Stimulated activated naive B cell treated with anti-CD40 and anti-IgM and Interleukin-4, amounts not matched to agents 10 μg/mL and 1 μg/mL and 100 μg/mL, for 72 hours (primary cell): ENCODE measurements at regions not wholly inside any gene's neighbourhood (a gene's known extent, or its start where the extent isn't known, plus 50 kb on each side); places are given as distances from the start of the nearest gene placed in this dataset.

ENCODE experiments used
- ATAC-seq, 2 donors: fragments of 150-1000 bp; cut with Tn5 transposase; replicated peaks; 2 replicates each; pipeline ENCODE4 v1.10.0; 2021; ENCODE audit warnings: moderate library complexity in 1 of 2
- DNase-seq: peaks from one replicate; pipeline ENCODE4 v3.0.0; 2021
- H3K27ac Mint-ChIP-seq: one replicate; pipeline ENCODE4 v1.8.0; 2022; ENCODE audit warnings: mild to moderate bottlenecking, mixed read lengths
- H3K27me3 Mint-ChIP-seq, 2 donors: one replicate each; pipeline ENCODE4 v1.8.0; 2022; ENCODE audit warnings: mixed read lengths in 2 of 2
- H3K36me3 Mint-ChIP-seq, 2 donors: one replicate each; pipeline ENCODE4 v1.8.0; 2022; ENCODE audit warnings: mixed read lengths in 2 of 2, mild to moderate bottlenecking in 1 of 2
- H3K4me1 Mint-ChIP-seq, 2 donors: one replicate each; pipeline ENCODE4 v1.8.0; 2022; ENCODE audit warnings: mixed read lengths in 2 of 2, mild to moderate bottlenecking in 1 of 2
- H3K4me3 Mint-ChIP-seq, 2 donors: one replicate each; pipeline ENCODE4 v1.8.0; 2022; ENCODE audit warnings: mild to moderate bottlenecking in 2 of 2, mixed read lengths in 2 of 2, moderate library complexity in 1 of 2
- H3K9me3 Mint-ChIP-seq, 2 donors: one replicate each; pipeline ENCODE4 v1.8.0; 2022; ENCODE audit warnings: mixed read lengths in 2 of 2, mild to moderate bottlenecking in 1 of 2

DNA sequence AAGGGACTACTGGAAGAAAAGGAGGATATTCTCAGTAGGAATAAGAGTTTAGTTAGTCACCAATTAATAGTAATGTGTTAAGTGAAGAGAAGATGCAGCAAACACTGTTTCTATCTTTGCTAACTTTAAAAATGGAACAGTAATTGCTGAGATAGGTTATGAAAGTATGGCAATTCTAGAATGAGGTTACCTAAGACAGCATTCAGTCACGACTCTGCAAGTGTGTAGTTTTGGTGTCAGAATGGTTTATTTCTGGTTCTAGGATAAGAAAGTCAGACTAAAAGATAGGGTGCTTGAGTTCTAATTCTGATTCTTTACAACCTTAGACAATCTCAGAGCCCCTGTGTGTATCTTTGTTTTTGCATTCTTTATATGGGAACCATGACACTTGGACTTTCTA, 138.1 kb downstream of the POU4F1 start:
- no peak for DNase-seq
- ATAC-seq: no peak
- H3K4me3 Mint-ChIP-seq: no peak overlapping the region
- peaks cover 0 to 5% of the 10 kb centered on the region in 2 donors for H3K9me3 Mint-ChIP-seq
- no peaks in the 10 kb centered on the region for H3K27me3 Mint-ChIP-seq
- H3K4me1 Mint-ChIP-seq: no peaks in the 10 kb centered on the region
- no peak overlapping the region for H3K27ac Mint-ChIP-seq
- H3K36me3 Mint-ChIP-seq: no peaks in the 10 kb centered on the region

- DNase-seq: no peak
- H3K27ac Mint-ChIP-seq: no peak overlapping the region
These were observed 143.2 kb downstream of the POU4F1 start for GRCh38 chr13:78460176-78460575.

DNA sequence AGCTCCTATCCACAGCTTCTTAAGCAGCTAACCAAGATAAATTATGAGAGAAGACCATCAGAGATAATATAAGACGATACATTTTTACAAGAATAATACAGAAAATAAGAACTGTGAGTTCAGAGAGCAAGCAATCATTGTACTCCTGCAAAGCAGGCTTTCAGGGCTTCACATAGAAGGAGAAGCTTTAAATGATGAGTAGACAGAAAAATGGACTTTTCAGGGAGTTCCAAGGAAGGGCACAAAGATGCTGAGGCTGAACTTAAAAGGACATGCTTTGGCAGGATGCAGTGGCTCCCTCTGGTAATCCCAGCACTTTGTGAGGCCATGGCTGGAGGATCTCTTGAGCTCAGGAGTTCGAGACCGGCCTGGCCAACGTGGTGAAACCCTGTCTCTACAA, 159.5 kb downstream of the POU4F1 start:
- no peak for ATAC-seq

More at GRCh38 chr13:78460176-78460575, 143.2 kb downstream of the POU4F1 start:
- no peaks in the 10 kb centered on the region for H3K27me3 Mint-ChIP-seq
- H3K9me3 Mint-ChIP-seq: peaks cover 7 to 8% of the 10 kb centered on the region in 2 donors
- no peak overlapping the region for H3K4me3 Mint-ChIP-seq
- H3K4me1 Mint-ChIP-seq: no peaks in the 10 kb centered on the region
- no peaks in the 10 kb centered on the region for H3K36me3 Mint-ChIP-seq
- ATAC-seq: no peak

GRCh38 chr13:78437781-78438180, 165.6 kb downstream of the POU4F1 start:
- no peak for ATAC-seq
- Mint-ChIP-seq H3K27me3 (peaks cover 0 to 6% of the 10 kb centered on the region in 2 donors), H3K27ac (no peak overlapping the region), H3K9me3 (no peaks in the 10 kb centered on the region), H3K4me1 (no peaks in the 10 kb centered on the region), H3K4me3 (no peak overlapping the region), H3K36me3 (no peaks in the 10 kb centered on the region)
- no peak for DNase-seq

More for the DNA sequence above, 159.5 kb downstream of the POU4F1 start:
- H3K4me3 Mint-ChIP-seq: no peak overlapping the region
- H3K36me3 Mint-ChIP-seq: no peaks in the 10 kb centered on the region
- no peak for DNase-seq
- H3K27ac Mint-ChIP-seq: no peak overlapping the region
- H3K9me3 Mint-ChIP-seq: no peaks in the 10 kb centered on the region
- H3K4me1 Mint-ChIP-seq: no peaks in the 10 kb centered on the region
- no peaks in the 10 kb centered on the region for H3K27me3 Mint-ChIP-seq

DNA sequence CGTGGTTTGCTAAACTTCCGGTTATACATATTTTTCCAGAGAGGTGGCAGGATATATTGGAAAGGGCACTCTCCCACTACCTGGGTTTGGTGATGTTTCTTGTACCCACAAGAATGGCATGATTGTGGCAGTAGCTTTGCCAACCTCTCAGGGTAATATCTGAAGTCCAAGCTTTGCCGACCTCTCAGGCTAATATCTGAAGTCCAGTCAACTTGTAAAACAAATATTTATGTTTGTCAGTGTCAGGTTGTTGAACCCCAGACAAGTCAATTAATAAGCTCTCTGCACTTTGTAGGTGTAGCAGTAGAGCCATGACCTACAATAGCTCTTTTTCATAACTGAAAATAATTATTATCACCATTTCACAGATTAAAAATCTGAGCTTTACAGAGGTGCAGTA, 167.0 kb downstream of the POU4F1 start:
- Mint-ChIP-seq H3K27ac (no peak overlapping the region), H3K4me3 (no peak overlapping the region), H3K4me1 (no peaks in the 10 kb centered on the region), H3K36me3 (no peaks in the 10 kb centered on the region), H3K27me3 (peaks cover 0 to 6% of the 10 kb centered on the region in 2 donors), H3K9me3 (no peaks in the 10 kb centered on the region)
- no peak for ATAC-seq
- no peak for DNase-seq

- DNase-seq (no peak), ATAC-seq (no peak)
- Mint-ChIP-seq H3K27me3 (peaks cover 6 to 7% of the 10 kb centered on the region in 2 donors), H3K4me1 (no peaks in the 10 kb centered on the region), H3K9me3 (no peaks in the 10 kb centered on the region), H3K27ac (no peak overlapping the region), H3K36me3 (no peaks in the 10 kb centered on the region), H3K4me3 (no peak overlapping the region)
These were observed 172.0 kb downstream of the POU4F1 start for GRCh38 chr13:78431328-78431727.

- DNase-seq: no peak
- no peak overlapping the region for H3K27ac Mint-ChIP-seq
- no peak overlapping the region for H3K4me3 Mint-ChIP-seq
- no peaks in the 10 kb centered on the region for H3K36me3 Mint-ChIP-seq
- H3K4me1 Mint-ChIP-seq: no peaks in the 10 kb centered on the region
- peaks cover 6 to 7% of the 10 kb centered on the region in 2 donors for H3K27me3 Mint-ChIP-seq
- ATAC-seq: no peak
- H3K9me3 Mint-ChIP-seq: no peaks in the 10 kb centered on the region
These were observed 172.5 kb downstream of the POU4F1 start for GRCh38 chr13:78430811-78431210.

DNA sequence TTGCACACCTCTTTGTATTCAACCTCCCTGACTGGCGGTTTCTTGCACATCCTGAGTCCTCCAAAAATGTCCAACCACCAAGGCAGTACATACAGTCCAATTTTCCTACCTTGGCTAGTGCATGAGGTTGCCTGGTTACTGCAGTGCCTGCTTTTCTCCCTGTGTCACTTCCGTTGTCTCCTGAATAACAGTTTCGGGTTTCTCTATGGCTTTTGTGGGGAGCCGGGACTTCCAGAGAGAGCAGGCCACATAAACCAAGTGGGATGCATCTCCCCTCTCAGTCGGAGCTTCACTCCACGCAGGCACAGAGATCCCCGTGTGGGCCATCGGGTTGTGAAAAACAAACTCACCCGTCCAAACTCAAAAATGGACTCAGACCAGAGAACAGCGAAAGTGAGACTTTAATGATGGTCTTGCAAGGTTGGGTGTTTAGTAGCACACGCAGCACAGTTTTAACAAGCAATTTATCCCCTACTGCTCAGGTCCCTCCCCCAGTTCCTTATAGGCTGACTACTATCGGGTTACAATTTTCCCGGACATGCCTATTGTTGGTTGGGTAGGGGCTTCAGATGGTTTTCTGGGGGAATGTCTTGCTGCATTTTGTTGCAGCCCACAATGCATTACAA, 173.1 kb downstream of the POU4F1 start:
- DNase-seq (no peak), ATAC-seq (no peak)
- no peaks in the 10 kb centered on the region for H3K4me1 Mint-ChIP-seq
- peaks cover 6 to 7% of the 10 kb centered on the region in 2 donors for H3K27me3 Mint-ChIP-seq
- no peak overlapping the region for H3K4me3 Mint-ChIP-seq
- H3K27ac Mint-ChIP-seq: no peak overlapping the region
- H3K9me3 Mint-ChIP-seq: no peaks in the 10 kb centered on the region
- H3K36me3 Mint-ChIP-seq: no peaks in the 10 kb centered on the region

DNA sequence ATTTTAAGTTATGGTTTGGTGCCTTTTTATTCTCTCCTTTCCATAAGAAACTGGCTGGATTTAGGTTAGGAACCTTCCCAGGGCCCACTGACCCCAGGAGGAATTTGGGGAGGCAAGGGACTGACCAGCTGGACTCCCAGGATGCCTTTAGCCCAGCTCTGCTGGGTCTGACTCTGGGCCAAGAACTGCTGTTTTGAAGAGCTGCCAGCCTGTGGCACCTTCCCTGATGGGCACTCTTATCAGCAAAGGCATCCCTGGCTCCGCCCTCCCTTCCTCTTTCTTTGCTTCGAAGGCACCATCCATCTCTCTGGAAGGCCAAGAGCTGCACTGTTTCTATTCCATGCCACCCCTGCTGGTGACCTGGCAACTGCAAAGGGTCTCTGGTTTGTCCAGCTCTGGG, 174.7 kb downstream of the POU4F1 start:
- H3K36me3 Mint-ChIP-seq: no peaks in the 10 kb centered on the region
- peaks cover 6 to 7% of the 10 kb centered on the region in 2 donors for H3K27me3 Mint-ChIP-seq
- ATAC-seq (no peak), DNase-seq (no peak)
- H3K4me1 Mint-ChIP-seq: no peaks in the 10 kb centered on the region
- no peak overlapping the region for H3K4me3 Mint-ChIP-seq
- H3K9me3 Mint-ChIP-seq: peaks cover 0 to 2% of the 10 kb centered on the region in 2 donors
- no peak overlapping the region for H3K27ac Mint-ChIP-seq

- no peak for DNase-seq
- no peak for ATAC-seq
- H3K4me1 Mint-ChIP-seq: no peaks in the 10 kb centered on the region
- H3K27me3 Mint-ChIP-seq: peaks cover 0 to 7% of the 10 kb centered on the region in 2 donors
- no peak overlapping the region for H3K27ac Mint-ChIP-seq
- H3K4me3 Mint-ChIP-seq: no peak overlapping the region
- H3K36me3 Mint-ChIP-seq: no peaks in the 10 kb centered on the region
- H3K9me3 Mint-ChIP-seq: peaks cover 0 to 2% of the 10 kb centered on the region in 2 donors
These were observed 177.2 kb downstream of the POU4F1 start for GRCh38 chr13:78426183-78426582.

DNA sequence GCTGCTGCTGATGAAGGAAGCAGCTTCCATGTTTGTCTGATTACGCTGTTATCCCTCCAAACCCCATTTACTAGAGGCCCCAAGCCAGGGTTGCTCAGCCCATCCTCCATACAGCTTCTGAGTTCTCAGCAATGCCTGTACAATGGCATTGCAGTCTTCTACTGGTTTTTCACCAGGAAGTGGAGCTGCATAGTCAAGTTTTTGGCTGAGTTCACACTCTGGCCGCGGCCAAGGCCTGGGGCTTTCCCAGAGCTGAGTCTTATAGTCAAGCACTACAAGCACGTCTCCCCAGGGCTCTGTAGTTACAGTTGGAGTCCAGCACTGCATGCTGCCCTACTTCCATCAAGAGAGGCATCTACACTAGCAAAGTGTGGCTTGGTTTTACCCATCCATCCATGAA, 182.5 kb downstream of the POU4F1 start:
- no peak for ATAC-seq
- no peaks in the 10 kb centered on the region for H3K4me1 Mint-ChIP-seq

GRCh38 chr13:78413887-78414553, 189.3 kb downstream of the POU4F1 start:
- H3K4me1 Mint-ChIP-seq: no peaks in the 10 kb centered on the region
- H3K27ac Mint-ChIP-seq: no peak overlapping the region
- ATAC-seq: no peak
- no peaks in the 10 kb centered on the region for H3K36me3 Mint-ChIP-seq
- H3K9me3 Mint-ChIP-seq: peaks cover 0 to 2% of the 10 kb centered on the region in 2 donors
- no peak overlapping the region for H3K4me3 Mint-ChIP-seq
- H3K27me3 Mint-ChIP-seq: no peaks in the 10 kb centered on the region
- DNase-seq: no peak

More for the DNA sequence above, 182.5 kb downstream of the POU4F1 start:
- Mint-ChIP-seq H3K36me3 (no peaks in the 10 kb centered on the region), H3K27me3 (no peaks in the 10 kb centered on the region), H3K4me3 (no peak overlapping the region), H3K27ac (no peak overlapping the region), H3K9me3 (peaks cover 0 to 2% of the 10 kb centered on the region in 2 donors)
- DNase-seq: no peak

- H3K4me1 Mint-ChIP-seq: peaks cover 0 to 5% of the 10 kb centered on the region in 2 donors
- H3K4me3 Mint-ChIP-seq: no peak overlapping the region
- ATAC-seq: no peak
- no peak overlapping the region for H3K27ac Mint-ChIP-seq
- DNase-seq: no peak
- no peaks in the 10 kb centered on the region for H3K36me3 Mint-ChIP-seq
- H3K27me3 Mint-ChIP-seq: no peaks in the 10 kb centered on the region
- peaks cover 0 to 2% of the 10 kb centered on the region in 2 donors for H3K9me3 Mint-ChIP-seq
These were observed 192.5 kb downstream of the POU4F1 start for GRCh38 chr13:78410847-78411246.

GRCh38 chr13:78410164-78410563, 193.2 kb downstream of the POU4F1 start:
- Mint-ChIP-seq H3K36me3 (no peaks in the 10 kb centered on the region), H3K9me3 (peaks cover 0 to 2% of the 10 kb centered on the region in 2 donors), H3K27me3 (peaks cover 0 to 2% of the 10 kb centered on the region in 2 donors), H3K4me3 (no peak overlapping the region), H3K4me1 (peaks cover 0 to 5% of the 10 kb centered on the region in 2 donors), H3K27ac (no peak overlapping the region)
- no peak for DNase-seq
- ATAC-seq: no peak

- Mint-ChIP-seq H3K27ac (no peak overlapping the region), H3K27me3 (peaks cover 0 to 8% of the 10 kb centered on the region in 2 donors)
- ATAC-seq: no peak
These were observed 194.2 kb downstream of the POU4F1 start for GRCh38 chr13:78409172-78409571.

More at GRCh38 chr13:78409172-78409571, 194.2 kb downstream of the POU4F1 start:
- H3K36me3 Mint-ChIP-seq: no peaks in the 10 kb centered on the region
- peaks cover 0 to 2% of the 10 kb centered on the region in 2 donors for H3K9me3 Mint-ChIP-seq
- no peak overlapping the region for H3K4me3 Mint-ChIP-seq
- DNase-seq: no peak
- peaks cover 0 to 5% of the 10 kb centered on the region in 2 donors for H3K4me1 Mint-ChIP-seq
